ENCODE measurements at regions not wholly inside any gene's neighbourhood (a gene's known extent, or its start where the extent isn't known, plus 50 kb on each side); places are given as distances from the start of the nearest gene placed in this dataset.

GRCh38 chr1:170881268-170882265 is 53.8 kb upstream of the MROH9 start:
- Histone ChIP-seq H3K36me3 (replicated peaks) (no peaks in the 10 kb centered on the region), H3K27me3 (replicated peaks) (no peaks in the 10 kb centered on the region), H3K4me3 (ENCODE audit: low read depth, low read length) (no peak overlapping the region), H3K27ac (no peak overlapping the region)
- peak; percentile 67 for TF ChIP-seq CTCF (IDR thresholded peaks at IDR 0.05; ENCODE audit: low read depth, low read length, missing control alignments)
- in situ Hi-C loops (cut with HindIII; ENCODE audit: low pct_ligation_motif_present, low sequenced_read_pairs), result no loop called here
- DNase-seq, result peak; percentile 56

All from brain microvascular endothelial cell (primary cell).